Esophagus muscularis mucosa (tissue), 3 donors: ENCODE measurements at regions not wholly inside any gene's neighbourhood (a gene's known extent, or its start where the extent isn't known, plus 50 kb on each side); places are given as distances from the start of the nearest gene placed in this dataset.

Source experiments
- CTCF ChIP-seq, 3 experiments: fragments of 200-600 bp in 2 of 3; fragments of 450-650 bp in 1 of 3; sonication (generic) in 2 of 3; IDR thresholded peaks; one replicate each; pipeline ENCODE4 v1.5.1; 2017 to 2019; ENCODE audit warnings: antibody characterized with exemption in 3 of 3, mild to moderate bottlenecking in 2 of 3, moderate library complexity in 1 of 3
- POLR2A ChIP-seq: fragments of 450-650 bp; IDR thresholded peaks from one replicate; pipeline ENCODE4 v1.6.1; 2017; ENCODE audit warnings: antibody characterized with exemption, moderate library complexity, mild to moderate bottlenecking, low read depth

GRCh38 chr15:31845791-31846190 is 184.5 kb upstream of the CHRNA7 start:
- TF ChIP-seq CTCF (IDR thresholded peaks at IDR 0.05) (no peak), POLR2A (no peak)
